Trophoblast cell (in vitro differentiated cells and primary cell): ENCODE measurements at regions not wholly inside any gene's neighbourhood (a gene's known extent, or its start where the extent isn't known, plus 50 kb on each side); places are given as distances from the start of the nearest gene placed in this dataset.

ENCODE experiments used
- DNase-seq, 2 donors: peaks; one replicate each; pipeline ENCODE4 v3.0.0-alpha.2; 2016
- H2AFZ ChIP-seq: 2 replicates; pipeline ENCODE4 v1.6.1; 2013; ENCODE audit warnings: low read length, moderate library complexity, mild to moderate bottlenecking; ENCODE audit not compliant: insufficient read depth, poor library complexity
- H2AK5ac ChIP-seq: 2 replicates; pipeline ENCODE4 v1.6.1; 2013; ENCODE audit warnings: mild to moderate bottlenecking, low read length
- H2BK120ac ChIP-seq: 2 replicates; pipeline ENCODE4 v1.6.1; 2013; ENCODE audit warnings: low read length, mild to moderate bottlenecking, moderate library complexity; ENCODE audit not compliant: insufficient read depth, poor library complexity
- H2BK12ac ChIP-seq: 2 replicates; pipeline ENCODE4 v1.6.1; 2013; ENCODE audit warnings: mild to moderate bottlenecking, low read length, moderate library complexity
- H2BK5ac ChIP-seq: 2 replicates; pipeline ENCODE4 v1.6.1; 2013; ENCODE audit warnings: low read length, low read depth, moderate library complexity, mild to moderate bottlenecking; ENCODE audit not compliant: poor library complexity
- H3K14ac ChIP-seq: 2 replicates; pipeline ENCODE4 v1.6.1; 2013; ENCODE audit warnings: mild to moderate bottlenecking, low read length
- H3K18ac ChIP-seq: 2 replicates; pipeline ENCODE4 v1.6.1; 2013; ENCODE audit warnings: mild to moderate bottlenecking, low read length
- H3K23ac ChIP-seq: 2 replicates; pipeline ENCODE4 v1.6.1; 2013; ENCODE audit warnings: low read length
- H3K27ac ChIP-seq: 2 replicates; pipeline ENCODE4 v1.5.1; 2013; ENCODE audit warnings: low read depth, mild to moderate bottlenecking, inconsistent platforms, low read length, moderate library complexity
- H3K27me3 ChIP-seq: 2 replicates; pipeline ENCODE4 v1.6.1; 2013; ENCODE audit warnings: inconsistent platforms, mild to moderate bottlenecking, low read length, moderate library complexity; ENCODE audit not compliant: insufficient read depth
- H3K36me3 ChIP-seq, 2 experiments: 1 replicate in 1 of 2; 2 replicates in 1 of 2; pipeline ENCODE4 v1.6.1; 2013; ENCODE audit warnings: low read length in 2 of 2, mild to moderate bottlenecking in 2 of 2, moderate library complexity in 1 of 2; ENCODE audit not compliant: insufficient read depth in 2 of 2, control insufficient read depth in 1 of 2
- H3K4ac ChIP-seq: 2 replicates; pipeline ENCODE4 v1.6.1; 2013; ENCODE audit warnings: low read depth, mild to moderate bottlenecking, low read length, moderate library complexity
- H3K4me1 ChIP-seq, 2 experiments: 1 replicate in 1 of 2; 2 replicates in 1 of 2; pipeline ENCODE4 v1.6.1; 2013; ENCODE audit warnings: low read length in 2 of 2, mild to moderate bottlenecking in 2 of 2, moderate library complexity in 1 of 2; ENCODE audit not compliant: insufficient read depth in 2 of 2, control insufficient read depth in 1 of 2
- H3K4me2 ChIP-seq: 2 replicates; pipeline ENCODE4 v1.6.1; 2013; ENCODE audit warnings: inconsistent platforms, mild to moderate bottlenecking, low read length, moderate library complexity
- H3K4me3 ChIP-seq: 2 replicates; pipeline ENCODE4 v1.5.1; 2013; ENCODE audit warnings: mild to moderate bottlenecking, low read depth, low read length, inconsistent platforms
- H3K79me1 ChIP-seq: one replicate; pipeline ENCODE4 v1.6.1; 2013; ENCODE audit warnings: low read length
- H3K79me2 ChIP-seq: 2 replicates; pipeline ENCODE4 v1.6.1; 2013; ENCODE audit warnings: low read length, mild to moderate bottlenecking; ENCODE audit not compliant: control insufficient read depth, insufficient read depth, poor library complexity
- H3K9ac ChIP-seq: 2 replicates; pipeline ENCODE4 v1.6.1; 2013; ENCODE audit warnings: mild to moderate bottlenecking, low read length
- H3K9me3 ChIP-seq: 2 replicates; pipeline ENCODE4 v1.6.1; 2013; ENCODE audit warnings: low read depth, mild to moderate bottlenecking, control low read depth, inconsistent platforms, low read length; ENCODE audit not compliant: insufficient read depth
- H4K12ac ChIP-seq: 2 replicates; pipeline ENCODE4 v1.6.1; 2013; ENCODE audit warnings: low read depth, mild to moderate bottlenecking, low read length, moderate library complexity
- H4K8ac ChIP-seq: 2 replicates; pipeline ENCODE4 v1.6.1; 2013; ENCODE audit warnings: low read depth, mild to moderate bottlenecking, low read length, moderate library complexity
- H4K91ac ChIP-seq: one replicate; pipeline ENCODE4 v1.6.1; 2013; ENCODE audit warnings: low read depth, mild to moderate bottlenecking, low read length, moderate library complexity
- whole genome bisulfite sequencing: extraction: QIAGEN DNeasy Blood & Tissue Kit; methylation state at CpG from one replicate; pipeline ENCODE4 v1.1.7; 2013; ENCODE audit warnings: missing lambda C conversion rate; ENCODE audit not compliant: insufficient read length, insufficient coverage; ENCODE audit errors: extremely low coverage; 5-methylcytosine and 5-hydroxymethylcytosine counted together

DNA sequence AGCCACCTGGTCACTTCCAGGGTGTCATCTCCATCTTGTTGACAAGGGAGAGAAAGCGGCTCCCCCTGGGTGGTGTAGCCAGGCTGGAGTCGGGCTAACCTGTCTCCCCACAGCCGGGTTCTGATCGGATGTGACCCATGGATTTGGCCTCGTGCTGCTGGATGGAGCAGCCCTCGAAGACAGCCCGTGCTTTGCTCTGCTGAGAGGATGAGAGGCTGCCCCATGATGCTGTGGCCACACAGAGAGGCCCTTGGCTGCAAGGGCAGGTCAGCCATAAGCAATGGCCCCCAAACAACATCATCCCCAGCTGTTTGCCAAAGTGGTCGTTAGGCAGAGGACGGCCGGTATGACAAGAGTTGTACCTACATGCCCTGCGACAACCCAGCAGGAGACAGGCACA is 106.6 kb downstream of the HMX1 start:
- Histone ChIP-seq H2BK120ac (no peak overlapping the region), H2BK5ac (no peak overlapping the region), H3K18ac (no peak overlapping the region), H4K8ac (no peak overlapping the region), H3K36me3 (no peaks in the 10 kb centered on the region), H3K9ac (no peak overlapping the region), H3K14ac (no peak overlapping the region), H3K4me2 (no peak overlapping the region), H2BK12ac (no peak overlapping the region), H3K9me3 (peaks cover 2% of the 10 kb centered on the region), H3K27ac (no peak overlapping the region), H4K91ac (no peak overlapping the region), H3K4me1 (no peaks in the 10 kb centered on the region), H2AFZ (no peak overlapping the region), H4K12ac (no peak overlapping the region), H3K4ac (no peak overlapping the region), H3K79me2 (no peaks in the 10 kb centered on the region), H3K27me3 (no peaks in the 10 kb centered on the region), H3K23ac (no peak overlapping the region), H3K4me3 (no peak overlapping the region), H2AK5ac (no peak overlapping the region), H3K79me1 (no peaks in the 10 kb centered on the region)
- WGBS, result no CpG with 5 or more reads among the region's 11 CpGs
- DNase-seq, result no peak

DNA sequence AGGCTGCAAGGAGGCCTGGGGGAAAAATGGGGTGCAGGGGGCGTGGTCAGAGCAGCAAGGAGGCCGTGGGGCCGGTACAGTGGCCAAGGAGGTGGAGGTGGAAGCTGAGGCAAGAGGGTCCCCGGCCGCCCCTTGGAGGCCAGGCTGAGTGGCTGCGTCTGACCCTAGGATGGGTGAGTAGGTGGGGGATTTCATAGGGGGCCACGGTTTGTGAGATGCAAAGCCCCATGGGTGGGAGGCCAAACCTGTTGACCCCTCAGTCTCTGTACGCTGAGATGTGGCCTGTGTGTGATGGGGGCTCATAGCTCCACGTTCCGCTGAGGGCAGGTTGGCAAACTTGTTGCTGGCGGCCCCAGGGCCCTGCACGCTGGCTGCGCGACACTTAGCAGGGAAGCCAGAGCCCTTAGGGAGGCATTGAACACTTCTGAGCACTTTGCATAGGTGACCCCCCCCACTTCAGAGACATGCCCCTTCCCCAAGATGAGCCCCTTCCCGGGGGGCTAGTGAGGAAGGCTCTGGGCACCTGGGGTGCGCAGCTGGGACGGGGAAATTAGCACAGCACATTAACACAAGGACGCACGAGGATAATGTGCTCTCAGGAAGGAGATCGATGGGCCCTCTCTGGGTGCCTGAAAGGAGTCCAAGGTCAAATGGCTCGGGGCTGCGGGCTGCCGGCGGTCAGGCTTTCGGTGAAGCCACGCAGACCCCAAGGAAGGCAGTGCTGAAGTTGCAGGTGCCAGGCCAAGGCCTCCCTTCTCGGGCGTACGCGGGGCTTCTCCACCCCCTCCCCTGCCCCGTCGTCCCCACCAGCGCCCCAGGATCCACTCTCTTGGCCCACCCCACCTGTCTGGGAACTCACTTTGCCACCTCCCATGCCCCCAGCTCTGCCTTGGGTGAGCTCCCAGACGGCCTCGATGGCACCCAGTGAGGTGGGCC is 107.4 kb downstream of the HMX1 start:
- no peaks in the 10 kb centered on the region for H3K79me1 ChIP-seq
- no peak overlapping the region for H2AFZ ChIP-seq
- WGBS, result no CpG with 5 or more reads among the region's 35 CpGs
- DNase-seq, result no peak
- no peak overlapping the region for H4K8ac ChIP-seq
- no peak overlapping the region for H2BK120ac ChIP-seq
- H4K12ac ChIP-seq, result no peak overlapping the region
- no peak overlapping the region for H2BK5ac ChIP-seq
- no peaks in the 10 kb centered on the region for H3K4me1 ChIP-seq
- no peaks in the 10 kb centered on the region for H3K27me3 ChIP-seq
- H2BK12ac ChIP-seq, result no peak overlapping the region
- H2AK5ac ChIP-seq, result no peak overlapping the region
- no peak overlapping the region for H3K4ac ChIP-seq
- H3K4me2 ChIP-seq, result no peak overlapping the region
- no peak overlapping the region for H4K91ac ChIP-seq
- H3K14ac ChIP-seq, result no peak overlapping the region
- H3K79me2 ChIP-seq, result no peaks in the 10 kb centered on the region
- H3K18ac ChIP-seq, result no peak overlapping the region
- no peaks in the 10 kb centered on the region for H3K36me3 ChIP-seq
- H3K9me3 ChIP-seq, result peaks cover 2% of the 10 kb centered on the region
- no peak overlapping the region for H3K23ac ChIP-seq
- no peak overlapping the region for H3K4me3 ChIP-seq
- H3K27ac ChIP-seq, result no peak overlapping the region
- no peak overlapping the region for H3K9ac ChIP-seq

DNA sequence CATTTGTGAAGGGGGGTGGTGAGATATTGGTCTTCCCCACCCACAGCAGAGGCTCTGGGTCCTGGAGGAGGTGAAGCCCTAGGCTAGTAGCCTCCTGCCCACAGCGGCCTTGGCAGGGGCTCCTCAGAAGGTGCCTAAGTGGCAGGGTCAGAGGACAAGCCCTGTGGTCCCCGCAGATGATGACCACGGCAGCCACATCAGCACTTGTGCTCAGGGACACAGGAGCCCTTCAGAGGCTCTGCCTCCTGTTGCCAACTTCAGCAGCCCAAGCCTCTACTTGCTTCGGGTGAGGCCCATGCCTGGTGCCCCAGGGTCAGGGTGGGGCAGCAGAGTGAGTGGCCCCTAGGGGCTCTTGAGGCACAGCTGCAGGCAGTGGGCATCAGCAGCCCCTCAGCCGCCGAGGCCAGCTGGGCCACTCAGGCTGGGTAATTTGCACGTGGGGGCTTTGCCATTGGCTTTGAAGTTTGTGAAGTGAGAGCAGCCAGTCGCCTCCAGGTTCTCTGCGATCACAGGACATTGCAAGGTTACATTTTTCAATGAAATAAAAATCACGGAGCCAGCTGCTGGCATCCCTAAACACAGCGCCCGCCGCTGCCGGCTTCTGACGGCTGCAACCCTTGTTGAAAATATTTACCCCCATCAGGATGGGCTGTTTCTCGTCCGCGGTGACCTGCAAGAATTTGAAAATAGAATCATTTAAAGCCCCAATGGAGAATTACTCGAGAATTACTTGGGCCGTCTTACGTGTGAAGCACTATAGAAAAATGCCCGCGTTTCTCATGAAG is 108.5 kb downstream of the HMX1 start:
- Histone ChIP-seq H2AFZ (no peak overlapping the region), H3K4me2 (no peak overlapping the region), H2AK5ac (no peak overlapping the region), H4K91ac (no peak overlapping the region), H3K4me1 (no peaks in the 10 kb centered on the region), H2BK5ac (no peak overlapping the region), H3K18ac (no peak overlapping the region), H3K4ac (no peak overlapping the region), H3K23ac (no peak overlapping the region), H3K27ac (no peak overlapping the region), H4K8ac (no peak overlapping the region), H3K9ac (no peak overlapping the region), H3K79me2 (no peaks in the 10 kb centered on the region), H3K27me3 (no peaks in the 10 kb centered on the region), H4K12ac (no peak overlapping the region), H3K4me3 (no peak overlapping the region), H3K79me1 (no peaks in the 10 kb centered on the region), H2BK120ac (no peak overlapping the region), H2BK12ac (no peak overlapping the region), H3K9me3 (peaks cover 2% of the 10 kb centered on the region), H3K14ac (no peak overlapping the region), H3K36me3 (no peaks in the 10 kb centered on the region)
- WGBS, result no CpG with 5 or more reads among the region's 23 CpGs
- no peak for DNase-seq

DNA sequence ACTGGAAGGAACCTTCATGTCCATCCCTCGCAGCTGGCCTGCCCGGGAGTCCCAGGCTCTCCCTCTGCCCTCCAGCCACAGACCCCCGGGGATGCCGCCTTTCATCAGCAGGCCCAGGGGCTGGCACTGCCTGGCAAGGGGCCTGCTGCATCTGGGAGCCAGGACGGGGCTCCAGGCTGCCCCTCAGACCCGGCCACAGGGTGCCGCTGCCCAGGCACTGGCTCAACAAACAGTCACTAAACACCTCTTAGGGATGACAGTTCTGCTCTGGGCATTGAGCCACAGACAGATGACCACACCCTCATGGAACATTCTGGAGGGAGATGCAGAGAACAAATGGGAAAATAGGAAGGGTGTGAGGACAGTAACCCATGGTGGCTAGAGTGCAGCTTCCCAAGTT is 109.3 kb downstream of the HMX1 start:
- Histone ChIP-seq H4K12ac (no peak overlapping the region), H3K14ac (no peak overlapping the region), H2BK120ac (no peak overlapping the region), H3K4me1 (no peaks in the 10 kb centered on the region), H3K18ac (no peak overlapping the region), H2AFZ (no peak overlapping the region), H4K91ac (no peak overlapping the region), H2BK5ac (no peak overlapping the region), H3K4me3 (no peak overlapping the region), H2AK5ac (no peak overlapping the region), H3K9ac (peak overlapping the region; percentile 15), H3K27ac (no peak overlapping the region), H3K9me3 (peaks cover 2% of the 10 kb centered on the region), H4K8ac (no peak overlapping the region), H3K4ac (no peak overlapping the region), H3K36me3 (no peaks in the 10 kb centered on the region), H2BK12ac (no peak overlapping the region), H3K23ac (no peak overlapping the region), H3K4me2 (no peak overlapping the region), H3K79me2 (no peaks in the 10 kb centered on the region), H3K79me1 (no peaks in the 10 kb centered on the region), H3K27me3 (no peaks in the 10 kb centered on the region)
- DNase-seq, result no peak
- no CpG with 5 or more reads among the region's 7 CpGs for WGBS
